ENCODE measurements at regions not wholly inside any gene's neighbourhood (a gene's known extent, or its start where the extent isn't known, plus 50 kb on each side); places are given as distances from the start of the nearest gene placed in this dataset.
"Not testable (repeated sequence)": the region's sequence is repeated elsewhere in the genome, so short reads cannot be mapped to it uniquely, and the experiment has no call there.

- DNase-seq, result no peak
Observed at GRCh38 chr14:24744641-24745040, 110.7 kb upstream of the GZMB start.

GRCh38 chr14:24741871-24742270 lies 107.9 kb upstream of the GZMB start:
- no peak for DNase-seq

GRCh38 chr14:24735984-24736630 lies 102.1 kb upstream of the GZMB start:
- no peak for DNase-seq

GRCh38 chr14:24734917-24735500 lies 101.0 kb upstream of the GZMB start:
- DNase-seq, result no peak

GRCh38 chr14:24726480-24726879 lies 92.5 kb upstream of the GZMB start:
- no peak for DNase-seq

- DNase-seq, result no peak
Observed at GRCh38 chr14:24725311-24725710, 91.3 kb upstream of the GZMB start.

GRCh38 chr14:24721775-24722174 lies 87.8 kb upstream of the GZMB start:
- DNase-seq, result no peak

- DNase-seq, result no peak
Observed at GRCh38 chr14:24715239-24715638, 81.2 kb upstream of the GZMB start.

GRCh38 chr14:24713404-24713803 lies 79.4 kb upstream of the GZMB start:
- DNase-seq, result no peak

- DNase-seq, result no peak
Observed at GRCh38 chr14:24712909-24713308, 78.9 kb upstream of the GZMB start.

GRCh38 chr14:24712374-24712773 lies 78.4 kb upstream of the GZMB start:
- DNase-seq, result no peak

- DNase-seq, result peak; percentile 22
Observed at GRCh38 chr14:24710403-24711112, 76.6 kb upstream of the GZMB start.

- no peak for DNase-seq
Observed at GRCh38 chr14:24708684-24709083, 74.7 kb upstream of the GZMB start.

GRCh38 chr14:24706351-24706750 lies 72.4 kb upstream of the GZMB start:
- no peak for DNase-seq

GRCh38 chr14:24705840-24706239 lies 71.8 kb upstream of the GZMB start:
- no peak for DNase-seq

- DNase-seq, result no peak
Observed at GRCh38 chr14:24701062-24701461, 67.1 kb upstream of the GZMB start.

- no peak for DNase-seq
Observed at GRCh38 chr14:24700511-24700910, 66.5 kb upstream of the GZMB start.

GRCh38 chr14:24699052-24699451 lies 65.1 kb upstream of the GZMB start:
- no peak for DNase-seq

GRCh38 chr14:24696280-24696920 lies 62.4 kb upstream of the GZMB start:
- not testable (repeated sequence) for DNase-seq

- DNase-seq, result no peak
Observed at GRCh38 chr14:24695265-24696241, 61.6 kb upstream of the GZMB start.

GRCh38 chr14:24694680-24695079 lies 60.7 kb upstream of the GZMB start:
- peak; percentile 34 for DNase-seq

- DNase-seq, result no peak
Observed at GRCh38 chr14:24693983-24694382, 60.0 kb upstream of the GZMB start.

- no peak for DNase-seq
Observed at GRCh38 chr14:24693353-24693737, 59.4 kb upstream of the GZMB start.
